IPS-18c (cell line): ENCODE measurements at regions not wholly inside any gene's neighbourhood (a gene's known extent, or its start where the extent isn't known, plus 50 kb on each side); places are given as distances from the start of the nearest gene placed in this dataset.
A peak's percentile ranks its signal among the peaks of the same experiment; 100 is the strongest.

Source experiments
- H3K4me3 ChIP-seq: 2 replicates; pipeline ENCODE4 v1.7.0; 2013; ENCODE audit warnings: low read depth, mild to moderate bottlenecking, low read length, moderate library complexity; ENCODE audit not compliant: insufficient read depth
- H3K9me3 ChIP-seq: one replicate; pipeline ENCODE4 v1.6.1; 2013; ENCODE audit warnings: mild to moderate bottlenecking, low read length, moderate library complexity; ENCODE audit not compliant: control insufficient read depth, insufficient read depth

DNA sequence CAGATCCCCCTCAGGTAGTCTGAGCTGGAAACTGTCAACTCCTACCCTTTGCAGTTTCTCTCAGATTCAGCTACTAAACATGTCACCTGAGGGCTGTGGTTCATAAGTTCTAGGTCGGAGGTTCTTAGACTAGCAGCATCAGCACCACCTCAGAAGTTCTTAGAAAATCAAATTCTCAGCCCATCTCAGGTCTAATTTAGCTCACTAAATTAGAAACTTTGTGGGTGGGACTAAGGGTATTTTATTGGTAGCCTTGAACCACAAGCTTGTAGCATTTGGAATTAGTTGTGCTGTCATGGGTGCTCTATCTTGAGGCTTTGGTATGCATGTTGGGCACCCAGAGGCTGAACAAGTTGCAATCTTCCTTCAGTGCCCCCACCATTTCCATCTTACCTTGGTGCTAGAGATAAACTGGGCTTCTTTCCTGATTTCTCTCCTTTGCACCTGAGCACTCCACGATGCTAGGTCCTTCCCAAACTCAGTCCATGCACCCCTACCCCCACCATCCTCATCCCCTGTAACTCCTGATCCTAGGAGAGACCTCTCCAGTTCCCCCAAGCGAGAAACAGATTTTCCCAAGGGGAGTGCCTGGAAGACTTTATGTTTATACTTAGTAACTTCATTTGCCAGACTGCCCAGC lies 54.2 kb downstream of the S1PR1 start:
- H3K4me3 ChIP-seq, result no peak overlapping the region
- no peaks in the 10 kb centered on the region for H3K9me3 ChIP-seq

DNA sequence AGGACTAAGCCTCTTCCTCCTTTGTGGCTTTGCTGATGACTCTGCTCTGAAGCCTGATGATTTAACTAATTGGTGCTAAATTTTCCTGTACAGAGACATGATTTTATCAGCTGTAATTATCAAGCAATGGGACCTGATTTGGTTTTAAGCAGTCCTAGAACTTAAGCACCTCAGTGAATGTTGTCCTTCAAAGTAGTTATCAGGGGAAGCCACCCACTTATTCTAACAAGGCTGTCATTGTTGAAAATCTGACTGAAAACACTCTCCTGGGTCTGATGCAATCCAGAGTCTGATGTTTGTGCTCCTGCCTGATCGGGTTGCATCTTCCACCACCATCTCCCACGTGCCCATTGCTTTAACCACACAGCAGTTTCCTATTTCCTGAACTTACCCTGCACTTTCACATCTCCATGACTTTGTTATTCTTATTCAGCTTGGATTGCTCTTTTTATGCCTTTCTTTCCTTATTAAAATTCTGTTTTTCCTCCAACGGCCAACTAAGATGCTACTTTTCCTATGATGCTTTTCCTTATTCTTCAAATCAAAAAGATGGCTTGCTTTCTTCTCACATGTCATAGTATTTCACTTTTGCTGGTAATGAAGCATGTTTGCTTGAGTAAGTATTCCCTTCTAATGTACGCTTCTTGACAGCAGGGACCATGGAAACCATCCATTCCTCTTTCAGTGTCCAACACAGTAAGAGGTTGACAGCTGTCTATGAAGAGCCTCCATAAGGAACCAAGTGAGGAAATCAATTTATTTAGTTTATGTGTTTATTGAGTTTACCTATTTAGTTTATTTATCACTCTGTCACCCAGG lies 55.0 kb downstream of the S1PR1 start:
- Histone ChIP-seq H3K9me3 (no peaks in the 10 kb centered on the region), H3K4me3 (no peak overlapping the region)

DNA sequence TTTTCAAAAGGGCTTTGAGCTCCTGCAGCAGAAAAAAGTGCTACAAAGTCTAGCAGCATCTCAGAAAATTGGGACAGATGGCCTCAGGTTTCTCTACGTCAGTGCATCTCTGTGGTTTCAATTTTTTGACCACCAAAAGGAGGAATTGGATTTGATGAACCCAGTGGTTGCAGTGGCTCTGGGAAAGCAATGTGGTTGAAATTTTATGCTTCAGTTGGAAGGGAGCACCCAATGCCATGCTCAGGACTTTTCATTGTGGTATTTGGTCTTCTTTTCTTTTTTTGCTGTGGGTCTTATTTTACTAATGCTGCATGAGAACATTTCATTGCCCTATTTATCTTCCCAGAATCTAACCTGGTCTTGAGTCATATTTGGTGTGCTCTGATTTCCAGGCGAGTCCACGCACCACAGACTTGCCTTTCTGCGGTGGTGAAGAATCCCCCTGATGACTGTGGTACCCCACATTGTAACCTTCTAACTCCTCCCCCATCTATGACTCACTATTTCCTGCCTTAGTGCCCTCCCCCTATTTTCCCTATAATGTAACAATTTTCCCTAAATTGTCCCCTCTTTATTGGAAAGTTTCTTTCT lies 56.7 kb downstream of the S1PR1 start:
- Histone ChIP-seq H3K4me3 (no peak overlapping the region), H3K9me3 (no peaks in the 10 kb centered on the region)

DNA sequence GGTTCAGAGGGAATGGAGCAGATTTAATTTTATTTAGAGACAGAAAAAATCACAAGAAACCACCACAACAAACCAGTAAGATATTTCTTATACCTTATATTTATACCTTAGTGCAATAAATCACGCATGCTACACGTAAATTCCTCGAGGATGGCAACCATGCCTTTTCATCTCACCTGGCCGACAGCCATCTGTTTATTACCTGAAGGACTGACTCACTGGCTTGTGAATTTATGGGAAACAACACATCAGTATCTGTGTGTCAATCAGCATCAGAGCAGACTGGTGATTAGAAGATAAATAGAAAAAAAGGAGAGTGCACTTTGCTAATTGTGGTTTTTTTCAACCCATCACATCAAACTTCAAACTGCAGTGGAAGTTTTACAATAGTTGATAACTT lies 58.4 kb downstream of the S1PR1 start:
- H3K4me3 ChIP-seq, result no peak overlapping the region
- H3K9me3 ChIP-seq, result no peaks in the 10 kb centered on the region

DNA sequence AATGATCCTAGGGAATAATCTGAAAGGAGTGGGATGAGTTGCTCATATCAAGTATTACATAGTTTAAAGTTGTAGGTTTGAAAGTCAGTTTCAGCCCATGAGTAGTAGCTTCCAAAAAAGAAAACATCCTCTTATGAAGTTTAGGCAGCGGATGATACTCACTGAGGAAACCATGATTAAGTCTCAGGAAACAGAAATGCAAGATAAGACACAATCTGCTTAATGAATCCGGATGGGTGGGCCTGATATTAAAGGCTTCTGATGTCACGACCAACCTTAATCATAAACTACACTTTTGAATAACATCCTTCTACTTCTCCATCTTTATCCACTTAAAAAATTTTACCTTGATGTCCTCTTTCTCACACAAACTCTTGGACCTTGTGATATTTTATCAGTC lies 61.8 kb downstream of the S1PR1 start:
- Histone ChIP-seq H3K4me3 (no peak overlapping the region), H3K9me3 (no peaks in the 10 kb centered on the region)

DNA sequence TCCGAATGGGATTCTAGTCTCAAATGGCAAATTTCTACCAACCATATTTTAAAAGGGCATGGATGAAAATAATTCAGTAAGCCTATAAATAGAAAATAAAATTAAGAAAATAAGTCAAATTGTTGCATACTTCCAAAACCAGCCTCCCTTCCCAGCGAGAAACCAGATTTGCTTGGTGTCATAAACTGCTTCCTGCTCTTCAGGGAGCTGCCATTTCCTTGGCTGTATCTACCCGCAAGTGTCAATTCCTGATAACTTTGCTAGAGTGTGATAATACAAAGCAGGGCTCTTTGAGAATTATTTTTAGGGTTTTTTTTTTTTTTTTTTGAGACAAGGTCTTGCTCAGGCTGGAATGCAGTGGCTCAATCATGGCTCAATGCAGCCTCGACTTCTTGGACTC lies 62.3 kb downstream of the S1PR1 start:
- Histone ChIP-seq H3K9me3 (no peaks in the 10 kb centered on the region), H3K4me3 (no peak overlapping the region)

DNA sequence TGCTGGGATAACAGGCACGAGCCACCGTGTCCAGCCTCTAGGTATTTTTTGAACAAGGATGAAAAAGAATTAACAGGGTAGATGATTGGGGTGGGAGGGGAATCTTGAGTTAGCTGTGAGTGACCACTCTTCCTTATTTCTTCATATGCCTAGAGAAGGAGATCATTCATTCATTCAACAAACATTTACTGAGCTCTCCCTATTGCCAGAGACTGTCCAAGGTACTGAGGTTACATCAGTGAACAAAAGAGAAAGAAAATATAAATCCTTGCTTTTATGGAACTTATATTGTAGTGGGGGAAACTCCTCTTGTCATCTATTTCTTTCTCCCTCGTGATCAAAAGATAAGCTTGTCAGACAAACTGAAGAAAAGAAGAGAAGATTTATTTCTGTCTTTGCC lies 62.9 kb downstream of the S1PR1 start:
- no peak overlapping the region for H3K4me3 ChIP-seq
- no peaks in the 10 kb centered on the region for H3K9me3 ChIP-seq

DNA sequence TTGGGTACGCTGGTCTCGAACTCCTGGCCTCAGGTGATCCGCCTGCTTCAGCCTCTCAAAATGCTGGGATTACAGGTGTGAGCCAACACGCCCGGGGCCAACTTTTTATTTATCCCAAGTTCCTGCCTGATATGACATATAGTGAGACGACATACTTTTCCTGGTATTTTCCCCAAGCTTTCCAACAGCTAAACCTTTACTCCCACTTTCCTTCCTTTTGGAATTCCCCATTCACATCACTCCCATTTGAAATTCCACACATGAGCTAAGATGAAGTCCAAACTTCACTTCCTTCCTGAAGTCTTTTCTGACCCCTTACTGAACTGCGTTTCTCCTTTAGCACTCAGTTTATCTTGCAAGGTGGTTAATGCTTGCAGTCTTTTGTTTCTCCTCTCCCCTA lies 64.1 kb downstream of the S1PR1 start:
- no peaks in the 10 kb centered on the region for H3K9me3 ChIP-seq
- no peak overlapping the region for H3K4me3 ChIP-seq

DNA sequence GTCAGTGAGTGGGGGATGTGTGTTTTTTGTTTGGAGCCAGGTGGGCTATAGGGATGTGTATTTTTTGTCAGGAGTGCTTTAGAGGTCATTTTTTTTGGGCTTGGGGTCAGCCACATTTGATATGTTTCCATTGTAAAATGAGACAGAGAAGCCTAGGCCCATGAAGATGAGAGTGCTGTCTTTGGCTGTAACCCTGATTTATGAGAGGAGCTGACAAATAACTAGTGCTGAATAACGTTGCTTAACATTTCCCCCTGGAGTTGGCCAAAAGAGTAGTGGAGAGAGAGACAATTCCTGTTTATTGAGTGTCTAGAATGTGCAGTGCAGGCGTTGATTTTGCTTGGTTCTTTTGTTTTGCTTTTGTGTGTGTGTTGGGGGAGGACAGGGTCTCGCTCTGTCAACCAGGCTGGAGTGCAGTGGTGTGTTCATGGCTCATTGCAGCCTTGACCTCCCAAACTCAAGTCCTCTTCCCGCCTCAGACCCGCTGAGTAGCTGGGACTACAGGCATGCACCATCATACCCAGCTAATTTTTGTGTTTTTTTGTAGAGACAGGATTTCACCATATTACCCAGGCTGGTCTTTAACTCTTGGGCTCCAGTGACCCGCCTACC lies 64.7 kb downstream of the S1PR1 start:
- no peak overlapping the region for H3K4me3 ChIP-seq
- no peaks in the 10 kb centered on the region for H3K9me3 ChIP-seq

DNA sequence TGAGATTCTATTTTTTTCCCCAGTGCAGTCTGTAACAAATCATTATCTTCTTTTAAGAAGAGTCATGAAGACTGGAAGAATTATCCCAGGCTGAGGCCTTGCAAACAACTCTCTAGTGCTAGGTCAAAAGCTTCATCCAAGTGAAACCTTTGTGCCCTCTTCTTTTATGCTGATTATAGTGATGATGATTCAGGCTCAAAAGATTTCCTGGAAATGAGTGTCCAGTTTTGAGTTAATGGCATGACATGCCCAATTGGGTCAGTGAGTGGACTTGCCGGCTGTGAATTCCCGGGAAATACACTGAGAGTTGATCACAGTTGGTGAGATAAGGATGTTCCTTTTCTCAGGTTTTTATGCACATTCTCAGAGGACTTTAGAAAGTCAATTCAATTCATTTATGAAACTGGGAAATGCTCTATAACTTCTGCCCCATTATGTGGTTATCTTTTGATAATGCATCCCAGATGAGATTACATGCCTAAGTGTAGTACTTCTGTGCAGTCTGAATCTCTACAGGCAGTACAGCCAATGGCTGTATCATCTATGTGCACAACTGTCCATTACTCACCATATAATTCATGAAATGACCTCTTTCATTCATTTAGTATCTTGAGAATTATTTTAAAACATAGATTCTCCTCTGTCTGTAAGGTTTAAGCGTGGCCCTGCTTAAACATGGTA lies 66.2 kb downstream of the S1PR1 start:
- H3K9me3 ChIP-seq, result no peaks in the 10 kb centered on the region

DNA sequence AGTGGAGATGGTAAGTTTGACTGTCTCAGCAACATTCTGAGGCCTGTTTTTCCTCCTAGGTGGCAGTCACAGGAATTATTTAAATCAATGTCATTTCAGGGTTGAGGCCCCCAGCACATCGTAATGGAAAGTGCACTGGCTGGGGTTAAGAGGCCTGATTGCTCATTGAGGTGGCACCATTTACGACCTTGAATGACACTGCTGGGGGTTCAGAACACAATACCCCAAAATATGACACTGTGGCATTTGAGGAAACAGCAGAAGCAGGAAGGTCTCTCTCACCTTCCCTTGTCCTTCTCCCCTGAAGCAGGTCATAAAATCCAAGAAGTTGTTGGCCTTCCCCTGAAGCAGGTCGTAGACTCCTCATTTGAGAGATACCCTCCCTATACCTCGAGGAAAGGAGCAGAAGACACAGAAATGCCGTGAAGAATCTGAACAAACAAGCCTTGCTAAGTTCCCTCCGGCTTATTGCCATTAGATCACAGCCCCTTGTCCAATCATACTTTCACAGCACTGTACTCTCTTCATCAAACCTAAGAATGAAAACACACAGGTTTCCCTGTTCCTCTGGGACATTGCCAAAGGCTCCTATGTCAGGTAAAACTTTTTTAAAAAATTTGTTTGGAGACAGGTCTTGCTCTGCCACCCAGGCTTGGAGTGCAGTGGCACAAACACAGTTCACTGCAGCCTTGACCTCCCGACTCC lies 71.3 kb downstream of the S1PR1 start:
- no peaks in the 10 kb centered on the region for H3K9me3 ChIP-seq
- no peak overlapping the region for H3K4me3 ChIP-seq

More for the DNA sequence above, 66.2 kb downstream of the S1PR1 start:
- no peak overlapping the region for H3K4me3 ChIP-seq

DNA sequence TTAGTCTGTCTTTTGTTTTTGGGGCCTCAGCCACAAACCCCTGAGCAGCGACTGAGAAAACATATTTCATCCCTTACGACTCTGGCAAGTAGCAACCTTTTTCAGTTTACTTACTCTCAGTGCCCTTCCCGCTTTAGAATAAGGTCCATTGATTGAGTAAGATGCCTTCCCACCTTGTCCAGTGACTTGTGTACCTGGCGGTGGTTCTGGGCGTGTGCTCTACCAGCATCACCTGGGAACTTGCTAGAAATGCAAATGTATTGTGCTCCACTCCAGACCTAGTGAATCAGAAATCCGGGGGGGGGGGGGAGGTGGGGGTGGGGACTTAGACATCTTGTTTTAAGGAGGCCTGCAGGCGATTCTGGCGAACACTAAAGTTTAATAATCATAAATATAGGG lies 72.1 kb downstream of the S1PR1 start:
- Histone ChIP-seq H3K4me3 (peak overlapping the region; percentile 42; the same call in 1 of the 2 replicates), H3K9me3 (no peaks in the 10 kb centered on the region)

DNA sequence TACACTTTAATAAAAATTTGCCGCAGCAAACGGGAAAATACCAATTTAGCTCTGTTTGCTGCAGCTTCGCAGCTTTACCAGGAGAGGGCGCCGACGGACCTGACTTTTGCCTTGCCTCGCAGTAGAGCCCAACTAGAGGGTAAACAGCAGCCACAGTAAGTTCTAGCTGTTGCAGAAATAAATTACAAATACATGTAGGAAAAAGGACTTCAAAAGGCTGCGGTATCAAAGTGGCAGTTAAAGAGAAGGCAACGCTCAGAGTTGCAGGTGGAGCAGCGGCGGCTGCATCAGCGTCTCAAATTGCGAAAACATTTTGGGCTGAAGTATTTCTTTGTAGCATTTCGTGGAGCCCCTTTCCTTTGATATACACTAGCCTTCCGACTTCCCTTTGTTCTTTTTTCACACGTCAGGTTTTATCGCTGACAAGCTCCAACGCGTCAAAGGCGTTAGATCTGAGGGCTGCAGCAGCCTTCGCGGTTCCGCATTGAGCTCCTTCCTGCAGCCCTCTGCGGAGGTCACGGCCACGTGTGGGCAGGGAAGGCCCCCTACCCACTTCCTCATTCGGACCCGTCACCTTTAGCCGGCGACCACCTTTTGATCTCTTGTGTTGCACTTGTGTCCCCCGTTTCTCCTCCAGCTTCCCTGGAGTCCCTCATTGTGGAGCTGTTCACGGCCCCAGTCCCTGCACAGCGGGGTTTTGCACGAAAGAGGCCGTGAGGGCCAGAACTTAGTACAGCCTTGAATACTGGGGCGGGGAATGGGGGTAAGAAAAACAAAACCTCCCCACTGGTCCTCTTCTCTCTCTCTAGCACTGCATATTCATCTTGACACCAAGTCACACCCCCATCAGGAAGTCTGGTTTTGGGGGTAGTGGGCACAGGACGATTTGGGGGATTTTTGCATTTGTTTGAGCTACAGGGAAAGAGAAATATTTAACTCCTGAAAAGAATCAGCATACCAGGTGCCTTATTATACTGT lies 72.8 kb downstream of the S1PR1 start:
- Histone ChIP-seq H3K4me3 (peak overlapping the region; percentile 42), H3K9me3 (no peaks in the 10 kb centered on the region)

DNA sequence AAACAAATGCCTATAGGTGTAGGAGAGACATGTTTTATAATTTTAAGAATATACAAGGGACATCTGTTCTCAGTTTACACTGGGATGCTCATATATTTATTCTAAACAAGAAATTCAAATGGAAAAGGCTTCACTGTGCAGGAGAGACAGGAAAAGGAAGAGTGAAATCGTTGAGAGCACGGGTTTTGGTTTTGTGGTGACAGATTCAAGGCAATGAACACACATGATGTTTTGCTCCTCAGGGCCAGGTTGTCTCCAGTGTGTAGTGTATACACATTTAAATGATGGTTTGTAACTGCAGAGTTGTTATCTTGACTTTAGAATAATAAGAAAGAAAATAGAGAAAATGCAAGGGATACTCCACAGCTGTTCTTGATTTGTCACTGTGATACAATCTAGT lies 73.7 kb downstream of the S1PR1 start:
- Histone ChIP-seq H3K4me3 (no peak overlapping the region), H3K9me3 (no peaks in the 10 kb centered on the region)

DNA sequence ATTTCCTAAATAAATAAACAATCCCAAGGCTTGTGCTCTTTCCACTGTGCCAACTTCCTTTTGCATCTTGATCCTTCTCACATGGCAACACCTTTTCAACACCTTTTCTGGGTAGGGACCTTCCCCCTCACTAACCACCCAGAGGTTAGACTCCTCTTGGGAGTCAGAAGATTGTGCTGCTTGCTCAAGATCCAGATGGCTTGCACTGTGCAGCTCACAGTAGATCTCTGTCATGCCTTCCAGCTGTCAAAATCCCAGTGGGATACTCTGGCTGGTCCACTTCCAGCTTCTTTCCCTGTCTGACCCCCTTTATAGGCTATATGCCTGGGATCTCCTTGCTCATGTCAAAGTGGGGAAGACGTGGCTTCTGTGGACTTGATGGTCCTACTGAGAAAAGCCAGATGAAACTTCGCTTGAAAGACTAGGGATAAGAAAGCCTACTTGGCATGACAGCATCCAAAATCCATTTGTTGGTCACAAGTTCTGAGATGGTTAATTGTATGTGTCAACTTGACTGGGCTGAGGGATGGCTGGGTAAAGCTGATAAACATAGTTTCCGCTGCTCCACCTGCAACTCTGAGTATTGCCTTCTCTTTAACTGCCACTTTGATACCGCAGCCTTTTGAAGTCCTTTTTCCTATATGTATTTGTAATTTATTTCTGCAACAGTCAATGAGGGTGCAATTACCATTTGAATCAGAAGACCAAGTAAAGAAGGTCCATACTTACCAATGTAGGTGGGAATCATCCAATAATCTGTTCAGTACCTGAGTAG lies 74.5 kb downstream of the S1PR1 start:
- Histone ChIP-seq H3K9me3 (no peaks in the 10 kb centered on the region), H3K4me3 (no peak overlapping the region)
